Neural progenitor cell (in vitro differentiated cells): ENCODE measurements at regions not wholly inside any gene's neighbourhood (a gene's known extent, or its start where the extent isn't known, plus 50 kb on each side); places are given as distances from the start of the nearest gene placed in this dataset.

Experiments
- DNase-seq: peaks from one replicate; pipeline ENCODE4 v3.0.0-alpha.2; 2016; ENCODE audit warnings: low spot score
- H2AFZ ChIP-seq: fragments of 200-600 bp; sonication (generic); replicated peaks from 2 replicates; pipeline ENCODE4 v1.6.1; 2016; ENCODE audit warnings: antibody characterized with exemption
- H3F3A ChIP-seq: fragments of 200-600 bp; sonication (generic); 2 replicates; pipeline ENCODE4 v1.6.1; 2016; ENCODE audit warnings: antibody characterized with exemption, low read depth
- H3K27ac ChIP-seq: fragments of 200-600 bp; sonication (generic); 2 replicates; pipeline ENCODE4 v1.5.1; 2016; ENCODE audit warnings: mild to moderate bottlenecking
- H3K27me3 ChIP-seq: fragments of 200-600 bp; sonication (generic); 2 replicates; pipeline ENCODE4 v1.6.1; 2016; ENCODE audit warnings: mild to moderate bottlenecking, moderate library complexity
- H3K36me3 ChIP-seq: fragments of 200-600 bp; sonication (generic); 2 replicates; pipeline ENCODE4 v1.5.1; 2016
- H3K4me1 ChIP-seq: fragments of 200-600 bp; sonication (generic); 2 replicates; pipeline ENCODE4 v1.6.1; 2016; ENCODE audit warnings: mixed run types
- H3K4me2 ChIP-seq: fragments of 200-600 bp; sonication (generic); 2 replicates; pipeline ENCODE4 v1.6.1; 2016
- H3K4me3 ChIP-seq: fragments of 200-600 bp; sonication (generic); 2 replicates; pipeline ENCODE4 v1.5.1; 2016
- H3K79me2 ChIP-seq: fragments of 200-600 bp; sonication (generic); 2 replicates; pipeline ENCODE4 v1.6.1; 2016; ENCODE audit warnings: low read depth
- H3K9ac ChIP-seq: fragments of 200-600 bp; sonication (generic); 2 replicates; pipeline ENCODE4 v1.6.1; 2016
- H3K9me3 ChIP-seq: fragments of 200-600 bp; sonication (generic); 2 replicates; pipeline ENCODE4 v1.5.1; 2016; ENCODE audit warnings: low read depth
- H4K20me1 ChIP-seq: fragments of 200-600 bp; sonication (generic); 2 replicates; pipeline ENCODE4 v1.6.1; 2016; ENCODE audit warnings: low read depth
- H3K27ac Mint-ChIP-seq: 3 replicates; pipeline ENCODE4 v1.8.0; 2021; ENCODE audit warnings: mixed read lengths
- H3K27me3 Mint-ChIP-seq: 2 replicates; pipeline ENCODE4 v1.8.0; 2022; ENCODE audit warnings: low read depth, mild to moderate bottlenecking, inconsistent platforms, moderate library complexity, mixed read lengths; ENCODE audit not compliant: insufficient read depth
- H3K36me3 Mint-ChIP-seq: 3 replicates; pipeline ENCODE4 v1.8.0; 2021; ENCODE audit warnings: mixed read lengths
- H3K4me1 Mint-ChIP-seq: 3 replicates; pipeline ENCODE4 v1.8.0; 2021; ENCODE audit warnings: mixed read lengths
- H3K4me3 Mint-ChIP-seq: 3 replicates; pipeline ENCODE4 v1.8.0; 2021; ENCODE audit warnings: mild to moderate bottlenecking, moderate library complexity, mixed read lengths
- H3K9me3 Mint-ChIP-seq: 3 replicates; pipeline ENCODE4 v1.8.0; 2020; ENCODE audit warnings: mixed read lengths
- CTCF ChIP-seq: fragments of 200-600 bp; sonication (generic); IDR thresholded peaks from 2 replicates; pipeline ENCODE4 v1.5.1; 2017; ENCODE audit warnings: antibody characterized with exemption, mild to moderate bottlenecking
- EZH2 ChIP-seq: fragments of 200-600 bp; sonication (generic); IDR thresholded peaks from 2 replicates; pipeline ENCODE4 v1.6.1; 2017; ENCODE audit warnings: antibody characterized with exemption, mild to moderate bottlenecking, moderate library complexity
- EZH2phosphoT487 ChIP-seq: fragments of 200-600 bp; sonication (generic); IDR thresholded peaks from 2 replicates; pipeline ENCODE4 v1.6.1; 2017; ENCODE audit warnings: antibody characterized with exemption

- H3F3A ChIP-seq = no peaks in the 10 kb centered on the region
- Mint-ChIP-seq H3K27ac (no peak overlapping the region), H3K27me3 (no peaks in the 10 kb centered on the region), H3K36me3 (no peaks in the 10 kb centered on the region), H3K9me3 (peaks cover 5% of the 10 kb centered on the region), H3K4me1 (peaks cover under 1% of the 10 kb centered on the region), H3K4me3 (no peak overlapping the region)
- H3K4me3 ChIP-seq = no peak overlapping the region
- H3K4me2 ChIP-seq = no peak overlapping the region
- H3K79me2 ChIP-seq = no peaks in the 10 kb centered on the region
- no peak for TF ChIP-seq CTCF
- TF ChIP-seq EZH2phosphoT487 = no peak
- no peak for TF ChIP-seq EZH2
- H3K27ac ChIP-seq = no peak overlapping the region
- H3K9ac ChIP-seq = no peak overlapping the region
- no peaks in the 10 kb centered on the region for H3K27me3 ChIP-seq
- no peak overlapping the region for H2AFZ ChIP-seq
- no peaks in the 10 kb centered on the region for H4K20me1 ChIP-seq
- H3K9me3 ChIP-seq = no peaks in the 10 kb centered on the region
- no peak for DNase-seq
- H3K4me1 ChIP-seq = peaks cover 7% of the 10 kb centered on the region
- no peaks in the 10 kb centered on the region for H3K36me3 ChIP-seq
Measured at GRCh38 chr5:115686051-115686737, 60.4 kb upstream of the TMED7 start.

GRCh38 chr5:115685490-115685889 is 59.7 kb upstream of the TMED7 start:
- no peaks in the 10 kb centered on the region for H3K4me1 Mint-ChIP-seq
- Histone ChIP-seq H3K4me3 (no peak overlapping the region), H3K36me3 (no peaks in the 10 kb centered on the region), H3K4me1 (peaks cover 7% of the 10 kb centered on the region), H3F3A (no peaks in the 10 kb centered on the region), H2AFZ (no peak overlapping the region), H4K20me1 (no peaks in the 10 kb centered on the region), H3K79me2 (no peaks in the 10 kb centered on the region), H3K9me3 (no peaks in the 10 kb centered on the region), H3K4me2 (no peak overlapping the region), H3K27ac (no peak overlapping the region), H3K9ac (no peak overlapping the region), H3K27me3 (no peaks in the 10 kb centered on the region)
- H3K36me3 Mint-ChIP-seq = no peaks in the 10 kb centered on the region
- no peaks in the 10 kb centered on the region for H3K27me3 Mint-ChIP-seq
- peaks cover 5% of the 10 kb centered on the region for H3K9me3 Mint-ChIP-seq
- no peak overlapping the region for H3K27ac Mint-ChIP-seq
- H3K4me3 Mint-ChIP-seq = no peak overlapping the region
- TF ChIP-seq CTCF = no peak
- no peak for TF ChIP-seq EZH2phosphoT487
- no peak for TF ChIP-seq EZH2
- no peak for DNase-seq

- Mint-ChIP-seq H3K4me1 (no peaks in the 10 kb centered on the region), H3K27me3 (no peaks in the 10 kb centered on the region)
Measured at GRCh38 chr5:115684513-115685037, 58.7 kb upstream of the TMED7 start.

More at GRCh38 chr5:115684513-115685037, 58.7 kb upstream of the TMED7 start:
- Mint-ChIP-seq H3K27ac (no peak overlapping the region), H3K9me3 (peaks cover 1% of the 10 kb centered on the region), H3K36me3 (no peaks in the 10 kb centered on the region), H3K4me3 (no peak overlapping the region)
- no peak overlapping the region for H3K9ac ChIP-seq
- no peaks in the 10 kb centered on the region for H3K9me3 ChIP-seq
- no peaks in the 10 kb centered on the region for H3K79me2 ChIP-seq
- no peaks in the 10 kb centered on the region for H3K27me3 ChIP-seq
- no peak overlapping the region for H3K27ac ChIP-seq
- TF ChIP-seq EZH2phosphoT487 (no peak), EZH2 (no peak), CTCF (no peak)
- H3K36me3 ChIP-seq = no peaks in the 10 kb centered on the region
- H3K4me3 ChIP-seq = no peak overlapping the region
- no peaks in the 10 kb centered on the region for H3F3A ChIP-seq
- H3K4me2 ChIP-seq = no peak overlapping the region
- no peaks in the 10 kb centered on the region for H4K20me1 ChIP-seq
- no peak overlapping the region for H2AFZ ChIP-seq
- H3K4me1 ChIP-seq = peaks cover 7% of the 10 kb centered on the region
- no peak for DNase-seq
